Tibial artery (tissue), 4 donors: ENCODE measurements at regions not wholly inside any gene's neighbourhood (a gene's known extent, or its start where the extent isn't known, plus 50 kb on each side); places are given as distances from the start of the nearest gene placed in this dataset.

ENCODE experiments used
- DNase-seq, 2 donors: peaks; one replicate each; pipeline ENCODE4 v3.0.0-alpha.2; 2019
- H3K27ac ChIP-seq, 2 donors: fragments of 200-600 bp; sonication (generic) in 1 of 2; 1 replicate in 1 of 2; 2 replicates in 1 of 2; pipeline ENCODE4 v1.5.1; 2018 to 2019; ENCODE audit warnings: mild to moderate bottlenecking in 1 of 2
- H3K27me3 ChIP-seq, 2 donors: fragments of 200-600 bp; sonication (generic) in 1 of 2; one replicate each; pipeline versions ENCODE4 v1.5.1 to v1.6.0; 2016 to 2019
- H3K36me3 ChIP-seq, 3 donors: fragments of 200-600 bp; sonication (generic) in 2 of 3; one replicate each; pipeline ENCODE4 v1.5.1; 2016 to 2019; ENCODE audit warnings: mild to moderate bottlenecking in 2 of 3
- H3K4me1 ChIP-seq, 4 donors: fragments of 200-600 bp; sonication (generic) in 2 of 4; 1 replicate in 3 of 4; 2 replicates in 1 of 4; pipeline ENCODE4 v1.5.1; 2016 to 2019
- H3K4me3 ChIP-seq, 2 donors: fragments of 200-600 bp; sonication (generic) in 1 of 2; 1 replicate in 1 of 2; 2 replicates in 1 of 2; pipeline ENCODE4 v1.5.1; 2018 to 2019; ENCODE audit warnings: mild to moderate bottlenecking in 2 of 2
- H3K9me3 ChIP-seq, 3 donors: fragments of 200-600 bp; sonication (generic) in 1 of 3; one replicate each; pipeline ENCODE4 v1.5.1; 2016 to 2019
- CTCF ChIP-seq, 2 experiments: fragments of 200-600 bp in 1 of 2; fragments of 450-650 bp in 1 of 2; IDR thresholded peaks; one replicate each; pipeline ENCODE4 v1.5.1; 2017 to 2019; ENCODE audit warnings: antibody characterized with exemption in 2 of 2, mild to moderate bottlenecking in 1 of 2, moderate library complexity in 1 of 2
- intact Hi-C: fragments of 100-400 bp; cut with DNase I; formaldehyde crosslinking; loops from one replicate; pipeline ENCODE4 v1.15.0; 2023; ENCODE audit warnings: low total_unique reads

- no peaks in the 10 kb centered on the region for H3K36me3 ChIP-seq
- H3K4me1 ChIP-seq, result no peaks in the 10 kb centered on the region
- H3K9me3 ChIP-seq, result no peaks in the 10 kb centered on the region
- H3K27me3 ChIP-seq, result no peaks in the 10 kb centered on the region
- no peak overlapping the region for H3K27ac ChIP-seq
- no peak for TF ChIP-seq CTCF (IDR thresholded peaks at IDR 0.05)
- H3K4me3 ChIP-seq, result no peak overlapping the region
- intact Hi-C loops, result no loop called here
- no peak for DNase-seq
Measured at GRCh38 chr6:105835373-105835772, 250.8 kb upstream of the PRDM1 start.

- H3K4me3 ChIP-seq, result no peak overlapping the region
- H3K36me3 ChIP-seq, result no peaks in the 10 kb centered on the region
- no peaks in the 10 kb centered on the region for H3K9me3 ChIP-seq
- no peaks in the 10 kb centered on the region for H3K27me3 ChIP-seq
- DNase-seq, result no peak
- H3K27ac ChIP-seq, result no peak overlapping the region
- no peak for TF ChIP-seq CTCF (IDR thresholded peaks at IDR 0.05)
- intact Hi-C loops, result no loop called here
- H3K4me1 ChIP-seq, result no peaks in the 10 kb centered on the region
Measured at GRCh38 chr6:105833959-105834947, 251.9 kb upstream of the PRDM1 start.

- no peak for DNase-seq
- no peak overlapping the region for H3K4me3 ChIP-seq
- no peaks in the 10 kb centered on the region for H3K27me3 ChIP-seq
- no peak overlapping the region for H3K27ac ChIP-seq
- no peaks in the 10 kb centered on the region for H3K36me3 ChIP-seq
- no peaks in the 10 kb centered on the region for H3K9me3 ChIP-seq
- no peaks in the 10 kb centered on the region for H3K4me1 ChIP-seq
- TF ChIP-seq CTCF (IDR thresholded peaks at IDR 0.05), result no peak
- intact Hi-C loops, result no loop called here
Measured at GRCh38 chr6:105832313-105832761, 253.8 kb upstream of the PRDM1 start.

GRCh38 chr6:105831311-105832097, 254.6 kb upstream of the PRDM1 start:
- no peak for DNase-seq
- no peaks in the 10 kb centered on the region for H3K36me3 ChIP-seq
- no peak for TF ChIP-seq CTCF (IDR thresholded peaks at IDR 0.05)
- peaks cover 0 to 5% (median 0%) of the 10 kb centered on the region in 3 donors for H3K9me3 ChIP-seq
- intact Hi-C loops, result no loop called here
- no peak overlapping the region for H3K4me3 ChIP-seq
- no peaks in the 10 kb centered on the region for H3K4me1 ChIP-seq
- H3K27me3 ChIP-seq, result no peaks in the 10 kb centered on the region
- no peak overlapping the region for H3K27ac ChIP-seq

GRCh38 chr6:105825210-105825609, 260.9 kb upstream of the PRDM1 start:
- Histone ChIP-seq H3K27me3 (no peaks in the 10 kb centered on the region), H3K36me3 (no peaks in the 10 kb centered on the region), H3K9me3 (peaks cover 0 to 7% (median 0%) of the 10 kb centered on the region in 3 donors), H3K4me1 (no peaks in the 10 kb centered on the region), H3K27ac (no peak overlapping the region), H3K4me3 (no peak overlapping the region)
- intact Hi-C loops, result no loop called here
- TF ChIP-seq CTCF (IDR thresholded peaks at IDR 0.05), result no peak
- no peak for DNase-seq
